ENCODE measurements at regions not wholly inside any gene's neighbourhood (a gene's known extent, or its start where the extent isn't known, plus 50 kb on each side); places are given as distances from the start of the nearest gene placed in this dataset.
"Not testable (repeated sequence)": the region's sequence is repeated elsewhere in the genome, so short reads cannot be mapped to it uniquely, and the experiment has no call there.

DNA sequence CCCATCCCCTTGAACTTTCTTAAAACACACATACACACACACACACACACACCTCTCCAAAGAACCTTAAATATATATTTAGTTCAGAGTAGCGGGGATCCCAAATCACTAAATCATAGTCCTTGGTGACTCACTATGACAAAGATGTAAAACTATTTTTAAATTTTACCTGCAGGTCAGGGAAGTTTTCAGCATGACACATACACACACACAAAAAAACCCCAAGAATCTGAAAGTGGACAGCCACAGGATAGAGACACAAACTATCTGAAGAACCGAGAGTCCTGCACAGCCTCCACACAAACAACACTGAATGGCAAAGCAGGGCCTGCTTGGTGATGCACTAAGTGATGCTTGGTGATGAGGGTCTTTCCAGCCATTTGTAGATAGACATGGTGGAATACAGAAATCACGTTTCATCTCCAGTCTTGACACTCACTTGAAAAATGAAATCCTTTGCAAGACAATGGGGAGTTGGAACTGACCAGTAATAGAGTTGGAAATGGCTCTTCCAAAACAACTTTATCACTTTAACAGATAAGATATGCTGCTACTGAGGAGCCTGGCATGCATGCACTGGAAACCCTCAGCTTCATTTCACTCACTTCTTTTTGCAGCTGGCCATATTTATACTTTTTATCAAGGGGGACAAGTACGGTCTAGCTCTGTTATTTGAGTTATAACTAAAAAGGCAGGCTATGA, 307.3 kb downstream of the RAPGEF2 start:
- no peak overlapping the region for H3K27ac ChIP-seq

DNA sequence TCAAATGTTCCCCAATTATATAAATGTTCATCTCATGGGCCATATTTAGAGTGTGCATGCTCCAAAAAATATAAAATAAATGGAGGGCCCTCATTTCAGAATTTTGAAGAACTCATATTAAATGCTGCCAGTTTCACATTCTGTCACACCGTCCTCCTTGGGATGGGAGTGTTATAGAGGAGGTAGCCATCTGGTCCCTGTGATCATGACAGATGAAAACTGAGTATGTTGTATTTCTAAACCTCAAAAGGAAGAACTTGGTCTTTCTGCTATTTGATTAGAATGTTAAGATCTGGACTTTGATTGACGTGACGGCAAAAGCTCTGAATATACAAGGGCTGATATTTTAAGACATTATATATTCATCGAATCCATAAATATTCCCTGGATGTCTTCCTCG, 308.0 kb downstream of the RAPGEF2 start:
- H3K9ac ChIP-seq (ENCODE audit: insufficient read length) = no peak overlapping the region
- H3K4me3 ChIP-seq = no peak overlapping the region
- H3K9me3 ChIP-seq (ENCODE audit: low read depth, low read length) = no peaks in the 10 kb centered on the region
- H3K27ac ChIP-seq = no peak overlapping the region
- DNase-seq (ENCODE audit: low read depth, low spot score) = no peak
- no peaks in the 10 kb centered on the region for H3K36me3 ChIP-seq (ENCODE audit: insufficient read depth, low read length)
- no peak for TF ChIP-seq EZH2 (IDR thresholded peaks at IDR 0.05)
- no peak for TF ChIP-seq POLR2AphosphoS5 (IDR thresholded peaks at IDR 0.05; ENCODE audit: borderline replicate concordance, low read depth, low read length)
- no peak for TF ChIP-seq FOXP2 (optimal IDR thresholded peaks at IDR 0.05; ENCODE audit: control extremely low read depth, extremely low read length, insufficient read depth)

More for the DNA sequence above, 307.3 kb downstream of the RAPGEF2 start:
- Histone ChIP-seq H3K9me3 (ENCODE audit: low read depth, low read length) (no peaks in the 10 kb centered on the region), H3K36me3 (ENCODE audit: insufficient read depth, low read length) (no peaks in the 10 kb centered on the region), H3K4me3 (no peak overlapping the region), H3K9ac (ENCODE audit: insufficient read length) (no peak overlapping the region)
- TF ChIP-seq EZH2 (IDR thresholded peaks at IDR 0.05) (no peak), FOXP2 (optimal IDR thresholded peaks at IDR 0.05; ENCODE audit: control extremely low read depth, extremely low read length, insufficient read depth) (no peak), POLR2AphosphoS5 (IDR thresholded peaks at IDR 0.05; ENCODE audit: borderline replicate concordance, low read depth, low read length) (no peak)
- DNase-seq (ENCODE audit: low read depth, low spot score) = no peak

DNA sequence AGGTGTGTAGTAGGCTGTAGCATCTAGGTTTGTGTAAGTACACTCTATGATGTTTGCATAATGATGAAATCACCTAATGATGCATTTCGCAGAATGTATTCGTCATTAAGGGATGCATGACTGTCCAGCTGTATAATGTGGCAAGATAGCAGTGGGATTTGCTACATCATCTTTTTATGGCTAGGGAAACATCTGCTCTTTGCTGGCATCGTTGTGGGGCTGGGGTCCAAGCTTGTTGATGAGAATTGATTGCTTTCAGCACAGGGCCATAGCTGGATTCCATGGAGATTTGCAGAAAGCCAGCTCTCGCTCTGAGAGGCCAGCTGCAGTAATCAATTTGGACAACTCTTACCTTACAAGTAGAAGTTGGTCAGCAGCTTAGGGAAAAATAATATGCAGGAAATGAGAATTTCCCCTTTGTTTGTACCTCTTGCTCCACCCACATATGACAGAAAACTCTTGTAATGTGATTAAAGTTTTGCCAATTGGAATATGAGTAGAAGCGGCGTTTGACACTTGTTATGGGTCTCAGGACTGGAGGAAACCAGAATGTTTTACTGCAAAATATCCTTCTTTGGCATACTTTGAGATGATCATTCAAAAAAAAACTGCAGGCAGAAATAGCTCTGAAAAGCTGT, 310.5 kb downstream of the RAPGEF2 start:
- DNase-seq (ENCODE audit: low read depth, low spot score) = no peak

DNA sequence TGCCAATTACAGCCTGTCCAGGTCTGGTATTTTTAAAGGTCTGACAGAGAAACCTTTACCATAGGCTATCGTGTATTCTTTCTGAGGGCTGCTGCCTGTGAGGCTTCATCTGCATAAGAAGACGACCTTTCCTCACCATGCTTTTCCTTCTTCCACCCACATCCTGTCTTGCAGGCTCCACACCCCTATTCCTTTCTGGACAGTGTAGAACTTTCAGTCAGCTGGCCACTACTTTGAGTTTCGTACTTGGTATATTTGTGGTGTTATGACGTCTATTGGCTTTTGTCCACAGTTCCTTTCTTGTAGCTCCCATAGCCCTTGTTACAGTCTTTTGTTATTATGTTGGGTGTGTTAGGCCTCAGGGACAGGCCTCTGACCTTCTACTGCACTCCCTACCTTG, 311.4 kb downstream of the RAPGEF2 start:
- TF ChIP-seq FOXP2 (optimal IDR thresholded peaks at IDR 0.05; ENCODE audit: control extremely low read depth, extremely low read length, insufficient read depth) (no peak), EZH2 (IDR thresholded peaks at IDR 0.05) (no peak), POLR2AphosphoS5 (IDR thresholded peaks at IDR 0.05; ENCODE audit: borderline replicate concordance, low read depth, low read length) (no peak)
- no peak for DNase-seq (ENCODE audit: low read depth, low spot score)
- no peaks in the 10 kb centered on the region for H3K36me3 ChIP-seq (ENCODE audit: insufficient read depth, low read length)
- H3K9ac ChIP-seq (ENCODE audit: insufficient read length) = no peak overlapping the region
- H3K4me3 ChIP-seq = no peak overlapping the region
- H3K9me3 ChIP-seq (ENCODE audit: low read depth, low read length) = no peaks in the 10 kb centered on the region; the same call in 1 of the 2 replicates
- no peak overlapping the region for H3K27ac ChIP-seq

More for the DNA sequence above, 310.5 kb downstream of the RAPGEF2 start:
- Histone ChIP-seq H3K4me3 (no peak overlapping the region), H3K9ac (ENCODE audit: insufficient read length) (no peak overlapping the region), H3K9me3 (ENCODE audit: low read depth, low read length) (no peaks in the 10 kb centered on the region; the same call in 1 of the 2 replicates), H3K27ac (no peak overlapping the region), H3K36me3 (ENCODE audit: insufficient read depth, low read length) (no peaks in the 10 kb centered on the region)
- TF ChIP-seq EZH2 (IDR thresholded peaks at IDR 0.05) = no peak
- TF ChIP-seq POLR2AphosphoS5 (IDR thresholded peaks at IDR 0.05; ENCODE audit: borderline replicate concordance, low read depth, low read length) = no peak
- TF ChIP-seq FOXP2 (optimal IDR thresholded peaks at IDR 0.05; ENCODE audit: control extremely low read depth, extremely low read length, insufficient read depth) = no peak

DNA sequence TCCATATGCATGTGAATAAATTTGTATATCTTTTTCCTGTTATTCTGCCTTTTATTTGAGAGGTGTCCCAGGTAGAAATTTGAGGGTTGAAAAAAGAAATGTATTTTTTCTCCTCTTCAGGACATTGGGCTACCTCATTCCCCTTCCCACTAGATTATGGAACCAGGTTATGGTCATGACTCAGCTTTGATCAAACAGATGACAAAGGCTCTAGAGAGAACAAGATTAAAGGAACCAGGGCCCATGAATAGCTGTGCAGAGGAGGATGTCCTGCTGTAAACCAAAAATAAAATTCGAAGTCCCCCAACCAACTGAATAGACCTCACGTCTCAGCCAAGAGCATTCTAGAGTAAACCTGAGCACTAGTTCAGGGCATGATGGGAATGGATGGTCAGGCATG, 313.2 kb downstream of the RAPGEF2 start:
- no peak for DNase-seq (ENCODE audit: low read depth, low spot score)
- no peak overlapping the region for H3K4me3 ChIP-seq
- TF ChIP-seq POLR2AphosphoS5 (IDR thresholded peaks at IDR 0.05; ENCODE audit: borderline replicate concordance, low read depth, low read length) (no peak), EZH2 (IDR thresholded peaks at IDR 0.05) (no peak), FOXP2 (optimal IDR thresholded peaks at IDR 0.05; ENCODE audit: control extremely low read depth, extremely low read length, insufficient read depth) (no peak)
- H3K9me3 ChIP-seq (ENCODE audit: low read depth, low read length) = no peaks in the 10 kb centered on the region; the same call in 1 of the 2 replicates
- H3K27ac ChIP-seq = no peak overlapping the region
- no peaks in the 10 kb centered on the region for H3K36me3 ChIP-seq (ENCODE audit: insufficient read depth, low read length)
- no peak overlapping the region for H3K9ac ChIP-seq (ENCODE audit: insufficient read length)

DNA sequence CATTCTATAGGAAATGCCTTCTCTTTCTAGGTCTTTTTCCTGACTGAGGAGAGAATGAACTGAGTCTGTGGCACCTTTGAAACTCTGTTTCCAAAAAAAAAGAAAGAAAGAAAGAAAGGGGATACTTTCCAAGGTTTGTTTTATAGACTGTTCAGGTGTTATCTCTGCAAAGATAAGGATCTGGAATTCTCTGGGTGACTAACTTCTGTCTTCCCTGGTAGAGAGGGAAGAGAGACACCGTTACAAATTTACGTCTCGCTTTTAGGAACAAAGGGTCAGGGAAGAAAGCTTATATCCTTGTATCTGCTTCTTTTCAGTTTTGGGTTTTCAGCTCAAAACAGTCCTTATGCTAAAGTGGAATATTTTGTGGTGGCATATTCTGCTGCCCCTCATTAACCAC, 314.1 kb downstream of the RAPGEF2 start:
- TF ChIP-seq POLR2AphosphoS5 (IDR thresholded peaks at IDR 0.05; ENCODE audit: borderline replicate concordance, low read depth, low read length) = no peak
- H3K9ac ChIP-seq (ENCODE audit: insufficient read length) = no peak overlapping the region
- no peaks in the 10 kb centered on the region; the same call in 1 of the 2 replicates for H3K9me3 ChIP-seq (ENCODE audit: low read depth, low read length)
- H3K36me3 ChIP-seq (ENCODE audit: insufficient read depth, low read length) = no peaks in the 10 kb centered on the region
- no peak for DNase-seq (ENCODE audit: low read depth, low spot score)
- H3K27ac ChIP-seq = no peak overlapping the region
- no peak overlapping the region for H3K4me3 ChIP-seq

DNA sequence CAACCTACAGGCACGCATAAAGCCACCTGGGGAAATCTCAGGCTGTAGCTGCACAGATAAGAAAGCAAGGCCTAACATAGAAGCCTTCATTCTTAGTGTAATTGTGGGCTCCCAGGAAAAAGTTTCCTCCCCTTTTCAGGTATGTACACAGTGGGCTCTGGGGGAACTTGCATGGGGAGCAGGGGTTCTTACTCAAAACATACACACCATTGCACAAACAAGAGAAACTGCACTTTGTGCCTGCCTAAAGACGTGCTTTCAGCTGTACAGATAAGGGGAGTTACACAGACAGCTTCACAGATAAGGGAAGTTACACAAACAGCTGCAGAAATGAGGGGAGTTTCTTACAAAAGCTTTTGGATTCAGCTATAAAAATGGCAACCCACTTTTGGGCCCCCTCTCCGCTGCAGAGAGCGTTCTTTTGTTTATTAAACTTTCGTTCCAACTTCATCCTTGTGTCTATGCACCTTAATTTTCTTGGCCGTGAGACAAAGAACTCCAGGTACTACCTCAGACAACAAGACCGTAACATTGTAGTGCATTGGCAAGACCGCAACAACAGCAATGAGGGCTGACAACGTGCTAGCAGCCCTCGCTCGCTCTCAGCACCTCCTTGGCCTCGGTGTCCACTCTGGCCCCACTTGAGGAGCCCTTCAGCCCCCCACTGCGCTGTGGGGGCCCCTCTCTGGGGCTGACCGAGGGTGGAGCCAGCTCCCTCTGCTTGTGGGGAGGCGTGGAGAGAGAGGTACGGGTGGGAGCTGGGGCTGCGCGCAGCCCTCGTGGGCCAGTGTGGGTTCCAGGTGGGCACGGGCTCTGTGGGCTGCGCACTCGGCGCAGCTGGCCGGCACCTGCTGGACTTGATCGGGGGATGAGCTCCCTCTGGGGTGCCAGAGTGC, 317.5 kb downstream of the RAPGEF2 start:
- Histone ChIP-seq H3K27ac (no peak overlapping the region), H3K36me3 (ENCODE audit: insufficient read depth, low read length) (no peaks in the 10 kb centered on the region), H3K9ac (ENCODE audit: insufficient read length) (no peak overlapping the region), H3K9me3 (ENCODE audit: low read depth, low read length) (no peaks in the 10 kb centered on the region; the same call in 1 of the 2 replicates), H3K4me3 (no peak overlapping the region)
- TF ChIP-seq FOXP2 (optimal IDR thresholded peaks at IDR 0.05; ENCODE audit: control extremely low read depth, extremely low read length, insufficient read depth) (no peak), POLR2AphosphoS5 (IDR thresholded peaks at IDR 0.05; ENCODE audit: borderline replicate concordance, low read depth, low read length) (no peak), EZH2 (IDR thresholded peaks at IDR 0.05) (no peak)
- DNase-seq (ENCODE audit: low read depth, low spot score) = no peak

DNA sequence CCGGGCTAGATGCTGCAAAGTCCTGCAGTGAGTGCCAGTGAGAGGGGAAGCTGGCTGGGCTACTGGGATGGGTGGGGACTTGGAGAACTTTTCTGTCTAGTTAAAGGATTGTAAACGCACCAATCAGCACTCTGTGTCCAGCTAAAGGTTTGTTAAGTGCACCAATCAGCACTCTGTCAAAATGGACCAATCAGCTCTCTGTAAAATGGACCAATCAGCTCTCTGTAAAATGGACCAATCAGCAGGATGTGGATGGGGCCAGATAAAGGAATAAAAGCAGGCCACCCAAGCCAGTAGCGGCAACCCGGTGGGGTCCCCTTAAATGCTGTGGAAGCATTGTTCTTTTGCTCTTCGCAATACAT, 318.2 kb downstream of the RAPGEF2 start:
- H3K27ac ChIP-seq; H3K36me3 ChIP-seq (ENCODE audit: insufficient read depth, low read length); DNase-seq (ENCODE audit: low read depth, low spot score); H3K9ac ChIP-seq (ENCODE audit: insufficient read length); H3K9me3 ChIP-seq (ENCODE audit: low read depth, low read length); H3K4me3 ChIP-seq: not testable (repeated sequence)
